Hematopoietic multipotent progenitor cell treated with erythropoietin and hydrocortisone succinate and interleukin-3 and kit ligand, for 4 days (in vitro differentiated cells): ENCODE measurements at regions not wholly inside any gene's neighbourhood (a gene's known extent, or its start where the extent isn't known, plus 50 kb on each side); places are given as distances from the start of the nearest gene placed in this dataset.

Experiments
- DNase-seq: peaks from one replicate; pipeline ENCODE4 v3.0.0-alpha.2; 2015

GRCh38 chr19:30778061-30778460 lies 405.9 kb downstream of the ZNF536 start:
- no peak for DNase-seq

GRCh38 chr19:30775956-30776355 lies 403.8 kb downstream of the ZNF536 start:
- DNase-seq = no peak

- no peak for DNase-seq
Measured at GRCh38 chr19:30774252-30774766, 402.1 kb downstream of the ZNF536 start.

GRCh38 chr19:30762651-30763050 lies 390.5 kb downstream of the ZNF536 start:
- no peak for DNase-seq

- no peak for DNase-seq
Measured at GRCh38 chr19:30760014-30760413, 387.8 kb downstream of the ZNF536 start.

- no peak for DNase-seq
Measured at GRCh38 chr19:30757837-30758617, 385.8 kb downstream of the ZNF536 start.

- DNase-seq = no peak
Measured at GRCh38 chr19:30757104-30757836, 385.1 kb downstream of the ZNF536 start.

GRCh38 chr19:30755581-30755980 lies 383.4 kb downstream of the ZNF536 start:
- DNase-seq = no peak

- DNase-seq = no peak
Measured at GRCh38 chr19:30754162-30754561, 382.0 kb downstream of the ZNF536 start.

- no peak for DNase-seq
Measured at GRCh38 chr19:30752876-30753275, 380.7 kb downstream of the ZNF536 start.

GRCh38 chr19:30752201-30752600 lies 380.0 kb downstream of the ZNF536 start:
- no peak for DNase-seq

GRCh38 chr19:30745476-30745985 lies 373.3 kb downstream of the ZNF536 start:
- DNase-seq = no peak

- DNase-seq = no peak
Measured at GRCh38 chr19:30744741-30745475, 372.7 kb downstream of the ZNF536 start.

GRCh38 chr19:30743702-30744101 lies 371.5 kb downstream of the ZNF536 start:
- no peak for DNase-seq

GRCh38 chr19:30743011-30743410 lies 370.8 kb downstream of the ZNF536 start:
- DNase-seq = no peak

- DNase-seq = no peak
Measured at GRCh38 chr19:30742406-30742938, 370.3 kb downstream of the ZNF536 start.

- no peak for DNase-seq
Measured at GRCh38 chr19:30741566-30741965, 369.4 kb downstream of the ZNF536 start.

- DNase-seq = no peak
Measured at GRCh38 chr19:30739394-30739793, 367.2 kb downstream of the ZNF536 start.

- DNase-seq = no peak
Measured at GRCh38 chr19:30738047-30738446, 365.9 kb downstream of the ZNF536 start.

- no peak for DNase-seq
Measured at GRCh38 chr19:30734669-30735068, 362.5 kb downstream of the ZNF536 start.

GRCh38 chr19:30733826-30734550 lies 361.8 kb downstream of the ZNF536 start:
- DNase-seq = no peak

- no peak for DNase-seq
Measured at GRCh38 chr19:30731591-30731990, 359.4 kb downstream of the ZNF536 start.
